GM18508 (cell line): ENCODE measurements at regions not wholly inside any gene's neighbourhood (a gene's known extent, or its start where the extent isn't known, plus 50 kb on each side); places are given as distances from the start of the nearest gene placed in this dataset.

Experiments used
- ATAC-seq: cut with Tn5 transposase; IDR thresholded peaks from one replicate; pipeline ENCODE4 v1.9.1; 2021; ENCODE audit warnings: moderate number of reproducible peaks; ENCODE audit not compliant: insufficient read depth, unreplicated experiment

DNA sequence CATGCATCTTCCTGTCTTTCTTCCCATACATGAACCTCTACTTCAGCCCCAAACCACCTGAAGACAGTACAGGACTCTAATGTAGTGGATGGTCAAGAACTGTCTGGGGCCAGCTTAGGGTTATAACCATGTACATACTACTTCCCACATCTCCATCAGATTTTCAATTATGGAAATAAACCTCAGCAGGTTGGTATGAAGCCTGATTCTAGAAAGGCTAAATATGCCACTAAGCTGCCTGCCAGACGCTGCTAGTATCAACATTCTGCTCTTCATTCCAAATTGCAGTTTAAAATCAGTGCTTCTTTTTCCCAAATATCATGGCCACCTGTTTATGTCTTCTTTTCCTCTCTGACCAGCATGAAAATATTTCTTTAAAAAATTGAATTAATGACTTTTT, 99.2 kb upstream of the ID4 start:
- ATAC-seq = no peak

DNA sequence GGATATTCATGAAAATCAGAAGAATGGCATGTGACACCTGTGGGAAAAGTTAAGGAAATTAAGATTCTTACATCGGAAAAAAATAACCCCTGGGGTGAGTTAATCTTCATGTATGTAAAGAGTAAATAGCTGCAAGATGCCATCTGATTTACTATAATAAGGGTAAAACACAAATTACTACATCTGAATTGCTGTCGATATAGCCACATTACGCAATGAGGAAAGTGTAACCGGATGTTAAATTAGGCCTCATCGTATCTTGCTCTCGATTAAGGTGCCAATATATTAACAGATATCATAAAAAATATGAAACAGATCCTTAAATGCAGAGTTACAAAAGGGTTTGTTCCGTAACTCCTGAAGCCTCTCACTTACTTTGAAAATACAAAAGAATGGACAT, 87.4 kb upstream of the ID4 start:
- ATAC-seq = no peak

DNA sequence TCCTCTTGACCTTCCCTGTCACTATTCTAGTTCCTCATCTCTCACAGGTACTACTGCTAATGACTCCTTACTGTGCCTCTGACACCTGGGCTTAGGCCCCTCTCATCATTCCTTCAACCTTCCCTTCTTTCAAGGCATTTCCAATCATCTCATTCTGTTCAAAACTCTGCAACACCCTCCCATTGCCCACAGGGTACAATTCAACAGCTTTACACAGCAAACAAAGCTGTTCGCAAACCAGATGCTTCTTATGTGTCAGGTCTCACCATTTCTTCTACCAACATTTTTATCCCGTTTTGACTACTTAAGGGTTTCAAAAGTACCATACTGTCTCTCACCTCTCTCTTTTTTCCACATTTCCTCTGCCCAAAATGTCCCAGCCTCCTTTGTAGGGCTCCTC, 84.4 kb upstream of the ID4 start:
- no peak for ATAC-seq

DNA sequence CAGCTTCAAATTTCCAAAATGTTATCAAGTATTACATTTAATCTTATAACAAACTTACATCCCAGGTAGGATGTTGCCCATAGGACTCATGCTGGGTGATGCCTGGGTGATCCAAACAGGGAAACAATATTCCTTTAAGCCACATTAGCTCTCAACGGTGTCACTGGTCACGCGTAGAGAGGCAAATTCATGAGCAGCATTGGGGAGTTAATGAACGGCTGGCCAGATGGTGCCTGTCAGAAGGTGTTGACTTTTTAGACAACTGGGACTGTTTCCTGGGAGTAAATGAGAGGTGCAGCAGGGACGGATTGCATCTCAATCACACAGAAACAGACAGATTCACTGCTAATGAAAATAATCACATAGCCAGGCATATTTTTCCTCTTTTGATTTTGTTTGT, 83.3 kb upstream of the ID4 start:
- no peak for ATAC-seq

DNA sequence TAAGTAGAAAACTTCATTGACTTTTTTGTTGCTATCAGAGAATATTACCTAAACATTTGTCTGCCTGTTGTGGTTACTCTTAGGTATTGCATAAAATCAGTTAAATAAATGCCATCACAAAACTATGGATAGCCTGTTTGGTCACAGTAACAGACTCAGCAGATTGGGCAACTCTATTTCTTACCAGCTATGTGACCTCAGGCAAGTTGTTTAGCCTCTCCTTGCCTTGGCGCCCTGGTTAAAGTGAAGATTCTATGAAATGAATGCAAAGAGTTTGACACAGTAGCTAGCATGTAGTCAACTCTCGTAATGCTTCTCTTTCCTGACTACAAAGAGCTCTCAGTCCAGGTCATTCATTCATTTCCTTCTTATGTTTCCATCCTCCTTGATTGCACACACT, 82.5 kb upstream of the ID4 start:
- no peak for ATAC-seq

DNA sequence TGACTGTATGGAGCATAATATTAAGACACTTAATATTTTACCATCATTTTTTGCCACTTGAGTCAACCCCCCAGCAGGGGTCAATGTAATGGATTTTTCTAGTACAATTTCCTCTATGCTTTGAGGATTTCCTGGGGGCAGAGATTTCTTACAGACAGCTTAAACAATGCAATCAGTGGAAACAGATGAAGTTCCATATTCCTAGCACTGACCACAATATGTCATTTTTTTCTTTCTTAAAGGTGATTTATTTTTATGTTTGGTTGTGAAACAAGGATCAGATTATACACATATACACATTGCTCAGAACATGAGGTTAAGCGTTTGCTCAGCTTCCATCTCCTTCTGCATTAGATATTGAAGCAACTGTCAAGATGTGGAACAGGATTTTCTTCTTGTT, 82.0 kb upstream of the ID4 start:
- no peak for ATAC-seq

DNA sequence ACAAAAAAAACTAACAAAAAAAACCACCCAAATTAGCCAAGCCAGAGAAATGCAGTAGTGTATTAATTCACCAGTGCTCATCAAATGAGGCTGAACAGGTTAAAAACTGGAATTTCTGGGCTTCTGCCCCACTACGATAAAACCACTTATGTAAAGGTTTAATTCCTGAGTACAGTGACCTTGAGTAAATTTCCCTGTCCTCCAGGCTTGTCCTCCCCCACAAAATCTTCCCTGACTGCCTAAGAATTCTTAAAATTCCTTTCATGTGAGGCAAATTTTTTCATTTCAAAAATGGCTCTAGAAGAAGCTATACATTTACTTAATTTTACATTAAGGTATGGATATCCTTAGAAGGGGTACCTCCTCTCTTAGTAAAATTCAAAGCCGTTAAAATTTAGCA, 80.1 kb upstream of the ID4 start:
- no peak for ATAC-seq

DNA sequence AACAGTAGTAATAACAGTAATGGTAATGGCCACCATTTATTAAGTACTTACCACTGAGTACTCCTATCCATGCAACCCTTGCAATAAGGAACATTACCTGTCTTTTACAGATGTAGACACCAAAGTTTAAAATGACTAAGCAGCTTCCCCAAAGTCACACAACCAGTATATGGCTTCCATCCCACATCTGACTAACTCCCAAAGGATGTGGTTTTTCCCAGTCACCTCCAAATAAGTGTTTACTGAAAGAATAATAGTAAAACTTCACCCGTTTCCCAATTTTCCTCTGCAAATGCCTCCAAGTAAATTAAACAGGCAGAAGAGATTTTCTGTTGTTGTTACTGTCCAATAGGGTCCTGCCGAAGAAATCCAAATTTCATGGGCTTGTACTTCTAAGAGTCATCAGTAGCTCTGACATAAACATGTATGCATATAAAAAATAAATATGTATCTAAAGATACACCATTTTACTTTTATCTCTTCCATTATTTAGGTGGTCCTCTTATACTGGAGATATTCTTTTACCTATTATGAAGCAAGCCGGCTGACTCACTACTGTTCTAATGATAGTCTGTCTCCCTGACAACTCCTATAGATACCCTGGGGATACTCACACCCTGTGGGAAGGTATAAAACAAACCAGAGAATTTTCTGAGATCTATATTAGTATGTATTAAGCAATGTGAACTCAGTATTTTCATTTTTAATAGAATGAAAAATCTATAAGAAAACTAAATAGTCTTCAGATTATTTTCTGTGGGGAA, 77.9 kb upstream of the ID4 start:
- no peak for ATAC-seq

DNA sequence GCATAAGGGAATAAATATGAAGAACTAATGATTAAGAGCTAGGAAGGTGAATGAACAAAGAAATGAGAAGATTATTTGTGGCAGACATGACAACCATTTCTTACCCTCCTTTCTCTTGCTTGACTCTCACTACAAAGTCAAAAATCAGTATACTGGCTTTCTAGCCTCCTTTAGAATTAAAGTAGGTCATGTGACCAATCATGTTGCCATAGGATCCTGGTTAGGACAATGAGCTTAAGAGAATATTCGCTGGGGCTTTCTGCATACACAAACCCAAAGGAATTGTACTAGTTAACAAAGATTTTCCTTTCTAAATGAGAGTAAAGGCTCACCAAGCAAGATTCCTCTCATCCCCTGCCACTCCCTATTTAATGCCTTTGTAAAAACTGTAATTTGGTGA, 76.0 kb upstream of the ID4 start:
- ATAC-seq = no peak

DNA sequence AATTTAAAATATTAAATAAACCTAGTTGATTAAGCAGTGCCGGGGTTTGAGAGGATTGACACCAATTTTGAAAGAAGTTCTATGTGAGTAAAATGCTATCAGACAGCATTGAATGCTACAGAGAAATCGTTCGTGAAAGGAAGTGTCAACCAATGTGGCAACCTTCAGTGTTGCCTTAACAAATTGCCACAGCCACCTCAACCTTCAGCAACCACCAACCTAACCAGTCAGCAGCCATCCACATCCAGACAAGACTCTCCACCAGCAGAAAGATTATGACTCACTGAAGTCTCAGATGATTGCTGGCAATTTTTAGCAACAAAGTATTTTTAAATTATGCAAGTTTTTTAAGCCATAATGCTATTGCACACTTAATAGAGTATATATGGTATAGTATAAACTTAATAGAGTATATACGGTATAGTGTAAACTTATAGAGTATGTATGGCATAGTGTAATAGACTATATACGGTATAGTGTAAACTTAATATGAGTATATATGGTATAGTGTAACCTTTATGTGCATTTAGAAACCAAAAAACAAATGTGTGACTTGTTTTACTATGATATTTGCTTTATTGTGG, 65.3 kb upstream of the ID4 start:
- no peak for ATAC-seq

DNA sequence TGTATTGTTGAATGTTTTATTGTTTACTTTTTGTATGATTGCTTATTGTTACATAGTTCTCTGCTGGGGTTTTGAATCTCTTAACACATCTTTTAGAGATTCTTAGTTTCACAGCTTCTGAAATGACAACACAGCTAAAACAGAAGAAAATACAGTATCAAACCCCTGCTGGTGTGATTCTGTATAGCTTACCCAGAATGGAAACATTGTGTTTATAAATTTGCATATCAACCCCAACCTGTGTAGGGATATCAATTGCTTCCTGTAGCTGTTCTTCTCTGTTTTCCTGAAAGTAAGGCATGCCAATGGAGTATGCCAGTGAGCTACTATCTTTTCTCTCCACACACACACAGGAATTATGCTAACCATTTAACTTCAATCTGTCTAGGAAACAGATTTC, 64.3 kb upstream of the ID4 start:
- ATAC-seq = no peak

DNA sequence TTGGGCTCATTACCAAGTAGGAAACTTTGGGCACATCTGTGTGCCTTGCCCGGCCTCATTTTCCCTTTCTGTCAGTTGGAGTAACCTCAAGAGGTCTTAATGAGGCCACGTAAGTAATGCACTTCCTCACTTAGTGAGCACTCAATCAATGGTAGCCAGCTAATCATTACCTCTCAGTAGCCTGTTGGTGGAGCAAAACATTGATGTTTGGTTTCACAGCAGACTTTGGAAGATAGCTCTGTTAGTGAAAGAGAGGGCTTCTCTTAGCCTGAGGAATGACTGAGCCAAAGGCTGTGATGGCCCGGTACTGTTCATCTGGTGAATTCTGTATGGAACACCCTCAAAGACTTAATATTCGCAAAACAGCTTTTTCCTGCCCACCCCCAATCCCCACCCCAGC, 55.9 kb upstream of the ID4 start:
- no peak for ATAC-seq

DNA sequence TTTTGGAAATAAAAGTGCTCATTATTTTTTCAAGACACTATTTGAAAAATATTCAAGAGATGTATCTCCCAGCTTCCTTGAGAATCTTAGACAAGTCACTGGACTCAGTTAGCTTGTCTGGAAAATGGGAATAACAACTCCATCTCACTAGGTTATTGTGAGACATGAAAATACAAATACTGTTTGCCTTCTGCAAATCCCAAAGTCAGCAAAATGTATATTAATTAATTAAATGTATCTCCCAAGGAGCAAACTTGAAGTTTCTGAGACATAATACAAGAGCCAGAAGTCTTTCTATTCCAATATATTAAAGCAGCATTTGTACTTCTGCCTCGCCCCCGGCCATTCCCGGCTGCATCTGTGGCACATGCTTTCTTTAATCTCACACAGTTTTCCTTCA, 54.6 kb upstream of the ID4 start:
- ATAC-seq = no peak
